B cell (primary cell): ENCODE measurements at regions not wholly inside any gene's neighbourhood (a gene's known extent, or its start where the extent isn't known, plus 50 kb on each side); places are given as distances from the start of the nearest gene placed in this dataset.

Experiments
- ATAC-seq: fragments of 200-7000 bp; cut with Tn5 transposase; one replicate; pipeline ENCODE4 v1.10.0; 2021; ENCODE audit warnings: low read depth, mild to moderate bottlenecking, moderate number of reproducible peaks, moderate library complexity
- CTCF ChIA-PET: fragments of 350-600 bp; sonication (Branson Sonifier 250); formaldehyde crosslinking; loops from one replicate; lab custom pipeline; 2021; ENCODE audit warnings: antibody characterized with exemption, inconsistent platforms; lab: Charles Lee
- POLR2A ChIA-PET: fragments of 350-600 bp; sonication (Branson Sonifier 250); formaldehyde crosslinking; loops from one replicate; lab custom pipeline; 2021; ENCODE audit warnings: antibody characterized with exemption; lab: Charles Lee
- DNase-seq: peaks from one replicate; pipeline ENCODE4 v3.0.0; 2013
- H2AFZ ChIP-seq: 2 replicates; pipeline ENCODE4 v1.6.1; 2012; ENCODE audit warnings: mild to moderate bottlenecking, low read depth, low read length; ENCODE audit not compliant: insufficient read depth, poor library complexity, severe bottlenecking
- H3K27ac ChIP-seq, 2 donors: 1 replicate in 1 of 2; 2 replicates in 1 of 2; pipeline ENCODE4 v1.5.1; 2012 to 2013; ENCODE audit warnings: low read length in 2 of 2, mild to moderate bottlenecking in 2 of 2, moderate library complexity in 1 of 2
- H3K27me3 ChIP-seq, 4 experiments: fragments of 200-600 bp in 1 of 4; sonication (generic) in 1 of 4; replicated peaks in 1 of 4; 1 replicate in 2 of 4; 2 replicates in 2 of 4; pipeline versions ENCODE4 v1.6.1 to v1.7.0; 2013 to 2016; ENCODE audit warnings: low read length in 3 of 4, mild to moderate bottlenecking in 2 of 4, mixed read lengths in 1 of 4, moderate library complexity in 1 of 4; ENCODE audit not compliant: insufficient read depth in 4 of 4, control insufficient read depth in 3 of 4; ENCODE audit errors: control extremely low read depth in 1 of 4
- H3K36me3 ChIP-seq, 2 experiments: replicated peaks in 1 of 2; 1 replicate in 1 of 2; 2 replicates in 1 of 2; pipeline versions ENCODE4 v1.6.1 to v1.7.1; 2013; ENCODE audit warnings: low read length in 1 of 2; ENCODE audit not compliant: insufficient read depth in 2 of 2, control insufficient read depth in 1 of 2; ENCODE audit errors: control extremely low read depth in 1 of 2, extremely low read depth in 1 of 2
- H3K4me1 ChIP-seq, 2 donors: fragments of 200-600 bp in 1 of 2; sonication (generic) in 1 of 2; 1 replicate in 1 of 2; 2 replicates in 1 of 2; pipeline versions ENCODE4 v1.5.1 to v1.6.1; 2013 to 2017; ENCODE audit warnings: low read length in 2 of 2; ENCODE audit not compliant: control insufficient read depth in 2 of 2, insufficient read depth in 2 of 2
- H3K4me2 ChIP-seq: replicated peaks from 2 replicates; pipeline ENCODE3; 2012; ENCODE audit warnings: mild to moderate bottlenecking, low read depth, low read length; ENCODE audit not compliant: poor library complexity, severe bottlenecking
- H3K4me3 ChIP-seq, 5 experiments: fragments of 200-600 bp in 1 of 5; sonication (generic) in 1 of 5; 1 replicate in 3 of 5; 2 replicates in 2 of 5; pipeline versions ENCODE4 v1.5.1 to v1.7.0; 2011 to 2016; ENCODE audit warnings: low read length in 4 of 5, mild to moderate bottlenecking in 4 of 5, low read depth in 2 of 5, control low read depth in 1 of 5, moderate library complexity in 1 of 5; ENCODE audit not compliant: insufficient read depth in 1 of 5; ENCODE audit errors: control extremely low read depth in 1 of 5, extremely low read depth in 1 of 5
- H3K79me2 ChIP-seq: fragments of 200-600 bp; sonication (generic); one replicate; pipeline ENCODE4 v1.6.0; 2016; ENCODE audit warnings: low read length; ENCODE audit not compliant: control insufficient read depth, insufficient read depth
- H3K9ac ChIP-seq: fragments of 200-600 bp; sonication (generic); 2 replicates; pipeline ENCODE4 v1.6.1; 2017; ENCODE audit warnings: mild to moderate bottlenecking, low read length, moderate library complexity
- H3K9me3 ChIP-seq, 3 donors: one replicate each; pipeline versions ENCODE4 v1.6.1 to v1.7.1; 2013; ENCODE audit warnings: low read length in 2 of 3; ENCODE audit not compliant: control insufficient read depth in 2 of 3, insufficient read depth in 1 of 3; ENCODE audit errors: control extremely low read depth in 1 of 3
- H4K20me1 ChIP-seq: 2 replicates; pipeline ENCODE4 v1.6.0; 2012; ENCODE audit warnings: mild to moderate bottlenecking, low read length; ENCODE audit not compliant: insufficient read depth, control insufficient read depth, poor library complexity, severe bottlenecking
- H3K27ac Mint-ChIP-seq: one replicate; pipeline ENCODE4 v1.8.0; 2021; ENCODE audit warnings: mixed read lengths
- H3K27me3 Mint-ChIP-seq: one replicate; pipeline ENCODE4 v1.8.0; 2021; ENCODE audit warnings: mixed read lengths
- H3K4me1 Mint-ChIP-seq: one replicate; pipeline ENCODE4 v1.8.0; 2021; ENCODE audit warnings: mixed read lengths
- H3K4me3 Mint-ChIP-seq: one replicate; pipeline ENCODE4 v1.8.0; 2021; ENCODE audit warnings: mixed read lengths
- H3K9me3 Mint-ChIP-seq: one replicate; pipeline ENCODE4 v1.8.0; 2022; ENCODE audit warnings: mixed read lengths; ENCODE audit not compliant: insufficient read depth
- EZH2 ChIP-seq: IDR thresholded peaks from 2 replicates; pipeline ENCODE4 v1.6.1; 2012; ENCODE audit warnings: borderline replicate concordance, low read depth, mild to moderate bottlenecking, moderate library complexity, low read length; ENCODE audit not compliant: insufficient read depth, poor library complexity, severe bottlenecking
- WGBS: methylation state at CpG from one replicate; pipeline ENCODE4 v1.1.5; 2013; ENCODE audit warnings: missing lambda C conversion rate; ENCODE audit not compliant: insufficient coverage; 5-methylcytosine and 5-hydroxymethylcytosine counted together
- intact Hi-C: fragments of 100-400 bp; cut with micrococcal nuclease; formaldehyde crosslinking; loops from one replicate; pipeline ENCODE4 v1.10.0; 2022
- TF ChIP-seq, protein P1 (sequence below): fragments of 200-600 bp; IDR thresholded peaks from one replicate; pipeline ENCODE4 v1.8.0; 2022; ENCODE audit warnings: antibody characterized with exemption, mild to moderate bottlenecking

DNA sequence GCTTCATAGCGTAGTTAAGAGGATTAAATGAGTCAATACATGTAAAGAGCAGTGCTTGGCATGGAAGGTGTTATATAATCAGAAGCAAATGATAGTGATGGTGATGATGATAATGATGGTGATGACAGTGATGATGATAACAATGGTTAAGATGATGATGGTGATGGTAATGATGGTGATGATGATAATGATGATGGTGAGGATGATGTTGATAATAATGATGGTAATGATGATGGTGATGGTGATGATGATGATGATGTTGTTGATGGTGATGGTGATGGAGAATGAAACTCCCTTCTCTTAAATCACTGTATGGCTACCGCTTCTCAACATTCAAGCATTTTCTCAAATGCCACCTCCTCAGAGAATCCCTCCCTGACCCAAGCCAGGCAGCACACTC, 190.5 kb downstream of the TMEM132E start:
- H3K27ac ChIP-seq, result no peak overlapping the region
- H3K27me3 ChIP-seq, result peaks cover 0 to 9% (median 0%) of the 10 kb centered on the region in 4 experiments
- no peak overlapping the region for H3K27ac Mint-ChIP-seq
- no peak for TF ChIP-seq EZH2
- TF ChIP-seq, protein P1, sequence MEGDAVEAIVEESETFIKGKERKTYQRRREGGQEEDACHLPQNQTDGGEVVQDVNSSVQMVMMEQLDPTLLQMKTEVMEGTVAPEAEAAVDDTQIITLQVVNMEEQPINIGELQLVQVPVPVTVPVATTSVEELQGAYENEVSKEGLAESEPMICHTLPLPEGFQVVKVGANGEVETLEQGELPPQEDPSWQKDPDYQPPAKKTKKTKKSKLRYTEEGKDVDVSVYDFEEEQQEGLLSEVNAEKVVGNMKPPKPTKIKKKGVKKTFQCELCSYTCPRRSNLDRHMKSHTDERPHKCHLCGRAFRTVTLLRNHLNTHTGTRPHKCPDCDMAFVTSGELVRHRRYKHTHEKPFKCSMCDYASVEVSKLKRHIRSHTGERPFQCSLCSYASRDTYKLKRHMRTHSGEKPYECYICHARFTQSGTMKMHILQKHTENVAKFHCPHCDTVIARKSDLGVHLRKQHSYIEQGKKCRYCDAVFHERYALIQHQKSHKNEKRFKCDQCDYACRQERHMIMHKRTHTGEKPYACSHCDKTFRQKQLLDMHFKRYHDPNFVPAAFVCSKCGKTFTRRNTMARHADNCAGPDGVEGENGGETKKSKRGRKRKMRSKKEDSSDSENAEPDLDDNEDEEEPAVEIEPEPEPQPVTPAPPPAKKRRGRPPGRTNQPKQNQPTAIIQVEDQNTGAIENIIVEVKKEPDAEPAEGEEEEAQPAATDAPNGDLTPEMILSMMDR, result no peak
- H3K4me3 ChIP-seq, result no peak overlapping the region
- H3K36me3 ChIP-seq, result no peaks in the 10 kb centered on the region
- no peak overlapping the region for H3K4me2 ChIP-seq
- H3K4me3 Mint-ChIP-seq, result no peak overlapping the region
- ChIA-PET POLR2A (no interaction called here), CTCF (no interaction called here)
- H3K4me1 ChIP-seq, result no peaks in the 10 kb centered on the region
- no peaks in the 10 kb centered on the region for H3K79me2 ChIP-seq
- no peaks in the 10 kb centered on the region for H3K9me3 ChIP-seq
- 100% methylated on average over 1 of the region's 2 CpGs for WGBS
- no peak overlapping the region for H2AFZ ChIP-seq
- H3K9me3 Mint-ChIP-seq, result no peaks in the 10 kb centered on the region
- DNase-seq (no peak), ATAC-seq (no peak)
- H3K4me1 Mint-ChIP-seq, result no peaks in the 10 kb centered on the region
- no peaks in the 10 kb centered on the region for H4K20me1 ChIP-seq
- H3K27me3 Mint-ChIP-seq, result peaks cover 38% of the 10 kb centered on the region
- intact Hi-C loops, result no loop called here
- no peak overlapping the region for H3K9ac ChIP-seq

DNA sequence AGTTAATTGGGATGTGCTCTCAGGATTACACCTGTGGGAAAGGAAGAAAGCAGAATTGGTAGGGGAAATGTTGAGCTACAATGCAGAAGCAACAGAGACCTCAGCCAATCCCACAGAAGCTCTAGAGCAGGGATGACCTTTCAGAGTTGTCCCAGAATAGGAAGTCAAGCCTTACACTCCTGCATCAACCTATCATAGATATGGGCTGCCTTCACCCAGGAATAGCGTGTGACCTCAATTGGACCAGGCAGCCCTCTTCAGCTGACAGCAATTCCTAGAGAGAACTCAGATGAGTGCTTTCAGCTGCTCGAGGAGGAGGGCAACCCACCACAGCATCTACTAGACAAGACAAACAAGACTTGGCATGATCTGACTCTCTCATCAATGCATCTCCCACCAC, 189.7 kb downstream of the TMEM132E start:
- H3K4me3 Mint-ChIP-seq, result no peak overlapping the region
- DNase-seq, result no peak
- no peaks in the 10 kb centered on the region for H3K9me3 Mint-ChIP-seq
- Histone ChIP-seq H3K9ac (no peak overlapping the region), H3K4me1 (no peaks in the 10 kb centered on the region), H3K79me2 (no peaks in the 10 kb centered on the region), H3K4me2 (no peak overlapping the region), H3K36me3 (no peaks in the 10 kb centered on the region), H3K27ac (no peak overlapping the region), H3K27me3 (peaks cover 0 to 9% (median 0%) of the 10 kb centered on the region in 4 experiments), H3K4me3 (no peak overlapping the region), H4K20me1 (no peaks in the 10 kb centered on the region), H2AFZ (no peak overlapping the region), H3K9me3 (no peaks in the 10 kb centered on the region)
- intact Hi-C loops, result no loop called here
- POLR2A ChIA-PET, result no interaction called here
- TF ChIP-seq, protein P1, result no peak
- TF ChIP-seq EZH2, result no peak
- H3K4me1 Mint-ChIP-seq, result no peaks in the 10 kb centered on the region
- peaks cover 43% of the 10 kb centered on the region for H3K27me3 Mint-ChIP-seq
- no peak overlapping the region for H3K27ac Mint-ChIP-seq
- ATAC-seq, result no peak
- WGBS, result 100% methylated on average over 1 of the region's 2 CpGs
- CTCF ChIA-PET, result interaction anchor here (0.9 to 1.4 kb wide), 2 partner anchors 11 to 12 kb away, joined by 3 to 4 read pairs; no protein-coding TSS in a partner anchor
